Small intestine (tissue), 7 donors: ENCODE measurements at regions not wholly inside any gene's neighbourhood (a gene's known extent, or its start where the extent isn't known, plus 50 kb on each side); places are given as distances from the start of the nearest gene placed in this dataset.

Source experiments
- DNase-seq, 2 donors: peaks; one replicate each; pipeline versions ENCODE4 v3.0.0 to v3.0.0-alpha.2; 2013
- FAIRE-seq: peaks from 2 replicates; lab custom pipeline; 2012; peaks lifted over from hg19 to GRCh38; lab: Jason Lieb, UNC
- H3K27ac ChIP-seq, 3 donors: one replicate each; pipeline ENCODE4 v1.5.1; 2013; ENCODE audit warnings: low read length in 2 of 3, mild to moderate bottlenecking in 2 of 3, control low read depth in 1 of 3, inconsistent platforms in 1 of 3, low read depth in 1 of 3, moderate library complexity in 1 of 3
- H3K27me3 ChIP-seq, 3 donors: one replicate each; pipeline ENCODE4 v1.6.1; 2013; ENCODE audit warnings: low read length in 3 of 3, inconsistent platforms in 1 of 3; ENCODE audit not compliant: control insufficient read depth in 3 of 3, insufficient read depth in 3 of 3
- H3K36me3 ChIP-seq, 3 donors: one replicate each; pipeline ENCODE4 v1.6.1; 2013; ENCODE audit warnings: low read length in 3 of 3, inconsistent platforms in 1 of 3, low read depth in 1 of 3, mild to moderate bottlenecking in 1 of 3, moderate library complexity in 1 of 3; ENCODE audit not compliant: control insufficient read depth in 3 of 3, insufficient read depth in 2 of 3
- H3K4me1 ChIP-seq, 3 donors: one replicate each; pipeline ENCODE4 v1.6.1; 2013; ENCODE audit warnings: low read length in 2 of 3, inconsistent platforms in 1 of 3, low read depth in 1 of 3, mild to moderate bottlenecking in 1 of 3, moderate library complexity in 1 of 3; ENCODE audit not compliant: control insufficient read depth in 3 of 3, insufficient read depth in 2 of 3
- H3K4me3 ChIP-seq, 3 donors: one replicate each; pipeline ENCODE4 v1.5.1; 2013; ENCODE audit warnings: low read length in 3 of 3, control low read depth in 1 of 3, inconsistent platforms in 1 of 3, low read depth in 1 of 3, mild to moderate bottlenecking in 1 of 3, moderate library complexity in 1 of 3
- H3K9me3 ChIP-seq, 2 donors: one replicate each; pipeline ENCODE4 v1.6.1; 2013; ENCODE audit warnings: low read depth in 1 of 2, low read length in 1 of 2; ENCODE audit not compliant: control insufficient read depth in 2 of 2, insufficient read depth in 1 of 2
- WGBS, 3 donors: extraction: QIAGEN DNeasy Blood & Tissue Kit; methylation state at CpG; one replicate each; pipeline ENCODE4 v1.1.7; 2013; 5-methylcytosine and 5-hydroxymethylcytosine counted together
- donor health status: healthy with polysubstance abuse.
- donor health status: control.
- donor health status: control.
- donor health status: Bipolar disorder and iron deficiency.
- donor health status: healthy.

- no peak overlapping the region for H3K4me3 ChIP-seq
- FAIRE-seq (no peak), DNase-seq (no peak)
- H3K27ac ChIP-seq = no peak overlapping the region
- 49 to 71% (median 55%) methylated on average over 5 of the region's 5 CpGs for WGBS, 3 donors
- H3K4me1 ChIP-seq = no peaks in the 10 kb centered on the region
- H3K9me3 ChIP-seq = no peaks in the 10 kb centered on the region
- peaks cover 0 to 2% (median 0%) of the 10 kb centered on the region in 3 donors for H3K27me3 ChIP-seq
- no peaks in the 10 kb centered on the region for H3K36me3 ChIP-seq
Observed at GRCh38 chr1:101356604-101357443, 120.0 kb downstream of the S1PR1 start.

DNA sequence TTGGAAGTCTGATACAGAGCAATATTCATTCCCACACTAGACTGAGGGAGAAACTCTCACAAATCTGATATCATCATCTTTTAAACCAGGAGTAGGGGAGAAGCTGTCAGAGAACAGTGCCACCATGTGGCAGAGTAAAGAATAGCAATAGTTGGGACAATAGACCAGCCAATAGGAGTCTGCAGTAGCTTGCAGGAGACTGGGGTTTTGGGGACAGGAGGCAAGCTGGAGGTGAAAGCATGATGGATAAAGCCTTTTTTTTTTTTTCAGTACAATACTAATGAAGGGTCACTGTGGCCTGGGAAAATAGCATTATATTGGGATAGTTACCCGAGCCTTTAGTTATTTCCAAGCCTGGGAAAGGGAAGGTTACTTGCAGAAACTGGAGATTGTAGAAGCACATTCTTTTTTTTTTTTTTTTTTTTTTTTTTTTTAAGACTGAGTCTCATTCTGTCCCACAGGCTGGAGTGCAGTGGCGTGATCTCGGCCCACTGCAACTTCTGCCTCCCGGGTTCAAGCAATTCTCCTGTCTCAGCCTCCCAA lies 120.7 kb downstream of the S1PR1 start:
- Histone ChIP-seq H3K27ac (no peak overlapping the region), H3K36me3 (no peaks in the 10 kb centered on the region), H3K4me1 (no peaks in the 10 kb centered on the region), H3K4me3 (no peak overlapping the region), H3K9me3 (no peaks in the 10 kb centered on the region), H3K27me3 (peaks cover 0 to 2% (median 0%) of the 10 kb centered on the region in 3 donors)
- FAIRE-seq (no peak), DNase-seq (peak; percentile 77 to 81)
- WGBS, 3 donors = 36 to 72% (median 46%) methylated on average over 4 of the region's 4 CpGs

GRCh38 chr1:101360506-101360905 lies 123.7 kb downstream of the S1PR1 start:
- H3K4me3 ChIP-seq = no peak overlapping the region
- no peaks in the 10 kb centered on the region for H3K36me3 ChIP-seq
- 63 to 82% (median 68%) methylated on average over 3 of the region's 3 CpGs for WGBS, 3 donors
- FAIRE-seq (no peak), DNase-seq (no peak)
- H3K27ac ChIP-seq = no peak overlapping the region
- H3K9me3 ChIP-seq = no peaks in the 10 kb centered on the region
- peaks cover 0 to 2% (median 0%) of the 10 kb centered on the region in 3 donors for H3K27me3 ChIP-seq
- H3K4me1 ChIP-seq = no peaks in the 10 kb centered on the region

DNA sequence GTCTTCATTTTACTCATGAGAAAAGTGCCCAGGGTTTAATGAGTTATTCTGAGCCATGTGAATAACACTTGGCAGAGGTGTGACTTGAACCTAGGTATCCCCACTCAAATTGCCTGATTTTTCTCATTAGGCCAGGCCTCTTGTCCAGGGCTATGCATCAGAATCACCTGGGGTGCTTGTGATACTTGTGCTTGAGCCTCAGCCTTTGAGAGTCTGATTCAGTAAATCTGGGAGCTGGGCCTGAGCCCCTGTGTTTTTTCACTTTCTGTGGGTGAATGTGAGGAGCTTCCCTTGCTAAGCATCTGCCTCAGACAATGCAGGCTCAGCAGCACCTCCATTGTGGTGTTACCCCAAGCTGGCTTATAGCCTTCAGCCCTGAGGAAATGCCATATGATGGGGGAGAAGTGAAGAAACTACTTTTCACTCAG lies 127.1 kb downstream of the S1PR1 start:
- Histone ChIP-seq H3K36me3 (no peaks in the 10 kb centered on the region), H3K4me1 (no peaks in the 10 kb centered on the region)
- no peak for FAIRE-seq

DNA sequence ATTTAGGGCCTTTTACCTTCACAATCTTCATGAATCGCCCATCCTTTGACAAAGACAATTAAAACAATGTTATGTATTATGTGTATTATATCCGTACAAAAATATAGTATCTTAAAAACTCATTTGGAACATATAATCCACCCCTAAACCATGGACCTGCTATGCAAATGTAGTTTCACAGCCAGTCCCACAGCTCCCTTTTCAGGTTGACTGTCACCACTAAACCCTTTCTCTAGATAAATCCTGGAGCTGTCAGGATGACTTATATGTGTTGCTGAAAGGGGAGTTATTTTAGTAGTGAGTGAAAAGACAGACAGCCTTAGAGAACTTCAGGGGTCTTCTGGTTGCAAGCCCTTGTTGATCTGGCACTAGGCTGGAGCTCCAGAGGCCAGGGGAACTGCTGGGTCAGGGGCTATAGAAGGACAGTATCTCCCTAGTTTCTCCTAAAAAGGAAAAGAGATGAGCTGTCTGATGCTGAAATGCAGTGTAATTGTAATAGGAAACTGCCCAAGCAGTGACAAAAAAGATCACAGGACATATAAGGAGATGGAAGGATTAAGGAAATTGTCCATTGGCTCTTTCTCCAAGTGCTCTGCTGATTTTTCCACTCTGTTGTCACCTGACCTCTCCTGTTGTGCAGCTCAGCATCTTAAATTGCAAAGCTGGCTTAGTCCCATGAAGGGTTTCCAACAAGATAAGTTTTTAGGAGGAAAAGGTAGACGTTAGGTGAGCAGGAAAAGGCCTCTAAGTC lies 127.7 kb downstream of the S1PR1 start:
- Histone ChIP-seq H3K9me3 (no peaks in the 10 kb centered on the region), H3K27ac (no peak overlapping the region), H3K27me3 (no peaks in the 10 kb centered on the region), H3K4me1 (no peaks in the 10 kb centered on the region), H3K36me3 (no peaks in the 10 kb centered on the region), H3K4me3 (no peak overlapping the region)
- FAIRE-seq = no peak
- 62 to 84% (median 72%) methylated on average over 3 of the region's 3 CpGs for WGBS, 3 donors
- no peak for DNase-seq

More for the DNA sequence above, 127.1 kb downstream of the S1PR1 start:
- no peak overlapping the region for H3K27ac ChIP-seq
- no peak overlapping the region for H3K4me3 ChIP-seq
- no peak for DNase-seq
- no peaks in the 10 kb centered on the region for H3K27me3 ChIP-seq
- no peaks in the 10 kb centered on the region for H3K9me3 ChIP-seq

- Histone ChIP-seq H3K27ac (no peak overlapping the region), H3K27me3 (no peaks in the 10 kb centered on the region), H3K36me3 (no peaks in the 10 kb centered on the region), H3K4me3 (no peak overlapping the region), H3K9me3 (no peaks in the 10 kb centered on the region), H3K4me1 (no peaks in the 10 kb centered on the region)
- WGBS, 3 donors = 72 to 74% (median 73%) methylated on average over 3 of the region's 3 CpGs
- FAIRE-seq (no peak), DNase-seq (no peak)
Observed at GRCh38 chr1:101365186-101365585, 128.4 kb downstream of the S1PR1 start.

DNA sequence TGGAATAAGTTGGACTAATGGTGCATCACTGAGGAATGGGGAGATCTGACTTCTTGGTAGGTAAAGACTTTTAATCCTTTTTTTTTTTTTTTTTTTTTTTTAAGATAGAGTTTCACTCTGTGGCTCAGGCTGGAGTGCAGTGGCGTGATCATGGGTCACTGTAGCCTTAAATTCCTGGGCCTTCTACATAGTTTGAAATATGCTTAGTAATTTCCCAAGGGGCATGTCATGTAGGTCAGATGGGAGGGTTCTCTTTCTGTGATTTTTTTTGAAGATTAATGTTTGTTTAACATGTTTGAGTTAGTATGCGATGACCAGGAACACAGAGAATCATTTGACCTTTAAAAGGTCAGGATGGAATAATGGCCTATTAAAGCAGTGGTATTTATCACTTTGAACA lies 129.1 kb downstream of the S1PR1 start:
- Histone ChIP-seq H3K36me3 (no peaks in the 10 kb centered on the region), H3K4me1 (no peaks in the 10 kb centered on the region), H3K27ac (no peak overlapping the region), H3K4me3 (no peak overlapping the region), H3K9me3 (no peaks in the 10 kb centered on the region), H3K27me3 (no peaks in the 10 kb centered on the region)
- FAIRE-seq = no peak
- WGBS, 3 donors = 79 to 93% (median 83%) methylated on average over 2 of the region's 2 CpGs
- DNase-seq = no peak

GRCh38 chr1:101366513-101367215 lies 129.8 kb downstream of the S1PR1 start:
- no peaks in the 10 kb centered on the region for H3K27me3 ChIP-seq
- H3K9me3 ChIP-seq = no peaks in the 10 kb centered on the region
- no peak overlapping the region for H3K4me3 ChIP-seq
- DNase-seq (no peak), FAIRE-seq (no peak)
- H3K27ac ChIP-seq = no peak overlapping the region
- H3K4me1 ChIP-seq = no peaks in the 10 kb centered on the region
- no peaks in the 10 kb centered on the region for H3K36me3 ChIP-seq
